GM21737 (cell line): ENCODE measurements at regions not wholly inside any gene's neighbourhood (a gene's known extent, or its start where the extent isn't known, plus 50 kb on each side); places are given as distances from the start of the nearest gene placed in this dataset.
"Not testable (repeated sequence)": the region's sequence is repeated elsewhere in the genome, so short reads cannot be mapped to it uniquely, and the experiment has no call there.

ENCODE experiments used
- ATAC-seq: cut with Tn5 transposase; IDR thresholded peaks from one replicate; pipeline ENCODE4 v1.9.1; 2021; ENCODE audit warnings: mild to moderate bottlenecking, moderate library complexity; ENCODE audit not compliant: unreplicated experiment

- no peak for ATAC-seq
Observed at GRCh38 chr6:103122766-103123601, 1729.5 kb downstream of the GRIK2 start.

- no peak for ATAC-seq
Observed at GRCh38 chr6:103119056-103119455, 1725.5 kb downstream of the GRIK2 start.

- no peak for ATAC-seq
Observed at GRCh38 chr6:103114582-103114981, 1721.1 kb downstream of the GRIK2 start.

- ATAC-seq = no peak
Observed at GRCh38 chr6:103113416-103113815, 1719.9 kb downstream of the GRIK2 start.

GRCh38 chr6:103107985-103108384, 1714.5 kb downstream of the GRIK2 start:
- ATAC-seq = no peak

- ATAC-seq = no peak
Observed at GRCh38 chr6:103105686-103106085, 1712.2 kb downstream of the GRIK2 start.

- ATAC-seq = no peak
Observed at GRCh38 chr6:103101267-103101666, 1707.8 kb downstream of the GRIK2 start.

- ATAC-seq = not testable (repeated sequence)
Observed at GRCh38 chr6:103092414-103092813, 1698.9 kb downstream of the GRIK2 start.

- ATAC-seq = no peak
Observed at GRCh38 chr6:103085801-103086200, 1692.3 kb downstream of the GRIK2 start.

GRCh38 chr6:103081876-103082630, 1688.5 kb downstream of the GRIK2 start:
- ATAC-seq = no peak

- ATAC-seq = no peak
Observed at GRCh38 chr6:103081126-103081525, 1687.6 kb downstream of the GRIK2 start.

GRCh38 chr6:103080497-103080896, 1687.0 kb downstream of the GRIK2 start:
- ATAC-seq = no peak

GRCh38 chr6:103079867-103080266, 1686.4 kb downstream of the GRIK2 start:
- no peak for ATAC-seq

GRCh38 chr6:103062136-103062535, 1668.6 kb downstream of the GRIK2 start:
- no peak for ATAC-seq

- no peak for ATAC-seq
Observed at GRCh38 chr6:103047567-103047966, 1654.1 kb downstream of the GRIK2 start.

- no peak for ATAC-seq
Observed at GRCh38 chr6:103042336-103042735, 1648.8 kb downstream of the GRIK2 start.

GRCh38 chr6:103036846-103037245, 1643.3 kb downstream of the GRIK2 start:
- ATAC-seq = no peak

GRCh38 chr6:103027271-103027931, 1633.9 kb downstream of the GRIK2 start:
- no peak for ATAC-seq

GRCh38 chr6:103018426-103018825, 1624.9 kb downstream of the GRIK2 start:
- ATAC-seq = no peak

- no peak for ATAC-seq
Observed at GRCh38 chr6:103017878-103018277, 1624.4 kb downstream of the GRIK2 start.

- no peak for ATAC-seq
Observed at GRCh38 chr6:103011605-103012004, 1618.1 kb downstream of the GRIK2 start.

- ATAC-seq = no peak
Observed at GRCh38 chr6:103002282-103002681, 1608.8 kb downstream of the GRIK2 start.
